ENCODE measurements at regions not wholly inside any gene's neighbourhood (a gene's known extent, or its start where the extent isn't known, plus 50 kb on each side); places are given as distances from the start of the nearest gene placed in this dataset.

DNA sequence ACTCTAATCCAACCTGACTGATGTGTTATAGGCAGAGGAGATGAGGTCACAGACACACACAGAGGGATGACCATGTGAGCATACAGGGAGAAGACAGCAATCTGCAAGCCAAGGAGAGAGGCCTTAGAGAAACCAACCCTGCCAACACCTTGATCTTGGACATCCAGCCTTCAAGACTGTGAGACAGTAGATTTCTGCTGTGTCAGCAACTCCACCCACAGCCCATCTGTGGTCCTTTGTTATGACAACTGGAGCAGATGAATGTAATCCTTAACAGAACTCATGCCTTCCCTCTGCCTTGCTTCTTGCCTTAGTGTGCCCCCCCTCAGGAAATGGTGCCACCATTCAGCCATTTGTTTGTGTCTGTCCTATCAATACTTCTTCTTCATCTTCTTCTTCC is 107.4 kb downstream of the NXNL2 start:
- TF ChIP-seq, protein P1, sequence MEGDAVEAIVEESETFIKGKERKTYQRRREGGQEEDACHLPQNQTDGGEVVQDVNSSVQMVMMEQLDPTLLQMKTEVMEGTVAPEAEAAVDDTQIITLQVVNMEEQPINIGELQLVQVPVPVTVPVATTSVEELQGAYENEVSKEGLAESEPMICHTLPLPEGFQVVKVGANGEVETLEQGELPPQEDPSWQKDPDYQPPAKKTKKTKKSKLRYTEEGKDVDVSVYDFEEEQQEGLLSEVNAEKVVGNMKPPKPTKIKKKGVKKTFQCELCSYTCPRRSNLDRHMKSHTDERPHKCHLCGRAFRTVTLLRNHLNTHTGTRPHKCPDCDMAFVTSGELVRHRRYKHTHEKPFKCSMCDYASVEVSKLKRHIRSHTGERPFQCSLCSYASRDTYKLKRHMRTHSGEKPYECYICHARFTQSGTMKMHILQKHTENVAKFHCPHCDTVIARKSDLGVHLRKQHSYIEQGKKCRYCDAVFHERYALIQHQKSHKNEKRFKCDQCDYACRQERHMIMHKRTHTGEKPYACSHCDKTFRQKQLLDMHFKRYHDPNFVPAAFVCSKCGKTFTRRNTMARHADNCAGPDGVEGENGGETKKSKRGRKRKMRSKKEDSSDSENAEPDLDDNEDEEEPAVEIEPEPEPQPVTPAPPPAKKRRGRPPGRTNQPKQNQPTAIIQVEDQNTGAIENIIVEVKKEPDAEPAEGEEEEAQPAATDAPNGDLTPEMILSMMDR (IDR thresholded peaks at IDR 0.05), result no peak
- TF ChIP-seq POLR2A (IDR thresholded peaks at IDR 0.05), result no peak

All from ovary (tissue), 3 donors.